ENCODE measurements at regions not wholly inside any gene's neighbourhood (a gene's known extent, or its start where the extent isn't known, plus 50 kb on each side); places are given as distances from the start of the nearest gene placed in this dataset.

DNA sequence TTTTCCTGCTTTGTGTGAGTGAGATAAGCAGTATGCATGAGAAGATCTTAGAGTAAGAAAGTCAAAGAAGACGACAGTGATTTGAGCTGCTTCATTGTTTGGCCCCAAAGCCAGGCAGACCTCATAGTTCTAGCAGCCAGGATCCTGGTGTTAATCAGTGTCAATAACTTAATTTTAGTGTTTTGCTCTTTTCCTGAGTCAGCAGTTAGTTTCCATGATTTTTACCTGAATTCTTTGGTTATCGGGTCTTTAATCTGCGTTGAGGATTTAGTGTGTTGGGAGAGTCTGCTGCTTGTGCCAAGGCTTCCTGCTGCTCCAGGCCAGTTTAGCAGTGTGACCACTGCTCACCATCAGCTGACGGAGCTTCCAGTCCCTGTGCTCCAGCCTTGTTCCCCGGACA lies 241.6 kb upstream of the SOX5 start:
- no peaks in the 10 kb centered on the region for H3K27me3 ChIP-seq
- no peaks in the 10 kb centered on the region for H4K20me1 ChIP-seq (ENCODE audit: low read depth)
- no peak overlapping the region for H3K4me3 ChIP-seq
- H3K27ac ChIP-seq, result no peak overlapping the region
- Mint-ChIP-seq H3K27me3 (ENCODE audit: insufficient read depth, low read depth) (peaks cover 2% of the 10 kb centered on the region), H3K36me3 (peaks cover 18% of the 10 kb centered on the region), H3K4me3 (no peak overlapping the region), H3K4me1 (no peaks in the 10 kb centered on the region), H3K9me3 (peaks cover 2% of the 10 kb centered on the region), H3K27ac (no peak overlapping the region)
- no peak overlapping the region for H3K4me2 ChIP-seq
- peak; percentile 3 for DNase-seq (ENCODE audit: low spot score)
- H3K79me2 ChIP-seq (ENCODE audit: low read depth), result no peaks in the 10 kb centered on the region
- H2AFZ ChIP-seq (replicated peaks), result no peak overlapping the region
- no peak overlapping the region for H3K9ac ChIP-seq
- H3F3A ChIP-seq (ENCODE audit: low read depth), result no peaks in the 10 kb centered on the region
- peaks cover 8% of the 10 kb centered on the region for H3K4me1 ChIP-seq
- no peaks in the 10 kb centered on the region for H3K36me3 ChIP-seq
- H3K9me3 ChIP-seq (ENCODE audit: low read depth), result no peaks in the 10 kb centered on the region
- TF ChIP-seq EZH2phosphoT487 (IDR thresholded peaks at IDR 0.05), result no peak
- no peak for TF ChIP-seq EZH2 (IDR thresholded peaks at IDR 0.05)
- TF ChIP-seq, protein P1, sequence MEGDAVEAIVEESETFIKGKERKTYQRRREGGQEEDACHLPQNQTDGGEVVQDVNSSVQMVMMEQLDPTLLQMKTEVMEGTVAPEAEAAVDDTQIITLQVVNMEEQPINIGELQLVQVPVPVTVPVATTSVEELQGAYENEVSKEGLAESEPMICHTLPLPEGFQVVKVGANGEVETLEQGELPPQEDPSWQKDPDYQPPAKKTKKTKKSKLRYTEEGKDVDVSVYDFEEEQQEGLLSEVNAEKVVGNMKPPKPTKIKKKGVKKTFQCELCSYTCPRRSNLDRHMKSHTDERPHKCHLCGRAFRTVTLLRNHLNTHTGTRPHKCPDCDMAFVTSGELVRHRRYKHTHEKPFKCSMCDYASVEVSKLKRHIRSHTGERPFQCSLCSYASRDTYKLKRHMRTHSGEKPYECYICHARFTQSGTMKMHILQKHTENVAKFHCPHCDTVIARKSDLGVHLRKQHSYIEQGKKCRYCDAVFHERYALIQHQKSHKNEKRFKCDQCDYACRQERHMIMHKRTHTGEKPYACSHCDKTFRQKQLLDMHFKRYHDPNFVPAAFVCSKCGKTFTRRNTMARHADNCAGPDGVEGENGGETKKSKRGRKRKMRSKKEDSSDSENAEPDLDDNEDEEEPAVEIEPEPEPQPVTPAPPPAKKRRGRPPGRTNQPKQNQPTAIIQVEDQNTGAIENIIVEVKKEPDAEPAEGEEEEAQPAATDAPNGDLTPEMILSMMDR (IDR thresholded peaks at IDR 0.05), result no peak

DNA sequence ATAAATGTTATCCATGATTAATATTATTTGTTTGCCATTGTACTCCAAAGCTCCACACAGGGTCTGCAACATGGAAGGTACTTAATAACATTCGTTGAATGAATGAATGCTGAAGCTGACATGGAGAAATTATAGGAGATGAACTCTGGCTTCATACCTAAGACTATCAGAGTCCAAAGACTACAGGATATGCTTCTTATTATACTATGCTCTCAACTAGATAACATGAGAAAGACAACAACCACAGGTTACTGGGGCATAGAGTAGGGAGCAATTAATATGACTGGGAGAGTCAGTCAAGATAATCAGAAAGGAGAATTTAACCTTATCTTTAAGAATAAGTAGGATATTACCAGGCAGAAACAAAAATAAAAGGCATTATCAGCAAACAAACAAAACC lies 236.3 kb upstream of the SOX5 start:
- Histone ChIP-seq H3K4me1 (peaks cover under 1% of the 10 kb centered on the region), H3K79me2 (ENCODE audit: low read depth) (no peaks in the 10 kb centered on the region), H3K36me3 (no peaks in the 10 kb centered on the region), H3K27me3 (no peaks in the 10 kb centered on the region), H3F3A (ENCODE audit: low read depth) (no peaks in the 10 kb centered on the region), H4K20me1 (ENCODE audit: low read depth) (no peaks in the 10 kb centered on the region), H3K9ac (no peak overlapping the region), H3K9me3 (ENCODE audit: low read depth) (no peaks in the 10 kb centered on the region), H2AFZ (replicated peaks) (no peak overlapping the region), H3K4me2 (no peak overlapping the region), H3K27ac (no peak overlapping the region), H3K4me3 (no peak overlapping the region)
- Mint-ChIP-seq H3K27ac (no peak overlapping the region), H3K4me3 (no peak overlapping the region), H3K9me3 (peaks cover 2% of the 10 kb centered on the region), H3K36me3 (peaks cover 17% of the 10 kb centered on the region), H3K27me3 (ENCODE audit: insufficient read depth, low read depth) (peaks cover 2% of the 10 kb centered on the region), H3K4me1 (no peaks in the 10 kb centered on the region)
- TF ChIP-seq EZH2phosphoT487 (IDR thresholded peaks at IDR 0.05) (no peak), EZH2 (IDR thresholded peaks at IDR 0.05) (no peak)
- DNase-seq (ENCODE audit: low spot score), result no peak

DNA sequence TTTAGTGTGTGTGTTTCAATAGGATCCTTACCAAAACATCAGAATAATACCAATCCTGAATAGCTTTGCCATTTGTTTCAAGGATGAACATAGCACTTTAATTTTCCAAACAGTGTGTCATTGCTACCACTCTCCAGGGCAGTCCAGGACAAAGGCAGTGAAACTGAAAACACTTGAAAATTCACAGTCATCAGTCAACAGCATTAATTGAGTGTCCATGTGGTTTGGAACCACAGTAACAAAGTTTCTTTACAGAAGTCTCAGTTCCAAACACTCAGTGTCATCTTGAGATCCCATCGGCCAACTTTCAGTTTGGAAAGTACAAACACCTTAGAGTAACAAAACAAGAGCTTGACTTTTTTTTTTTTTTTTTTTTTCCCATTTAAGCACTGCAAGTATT lies 228.4 kb upstream of the SOX5 start:
- Histone ChIP-seq H4K20me1 (ENCODE audit: low read depth) (no peaks in the 10 kb centered on the region), H3K79me2 (ENCODE audit: low read depth) (no peaks in the 10 kb centered on the region), H3K36me3 (no peaks in the 10 kb centered on the region), H3K4me1 (peaks cover under 1% of the 10 kb centered on the region), H3K4me2 (no peak overlapping the region), H2AFZ (replicated peaks) (no peak overlapping the region), H3F3A (ENCODE audit: low read depth) (no peaks in the 10 kb centered on the region), H3K27me3 (no peaks in the 10 kb centered on the region), H3K9me3 (ENCODE audit: low read depth) (no peaks in the 10 kb centered on the region), H3K4me3 (no peak overlapping the region), H3K9ac (no peak overlapping the region), H3K27ac (no peak overlapping the region)
- Mint-ChIP-seq H3K9me3 (no peaks in the 10 kb centered on the region), H3K27ac (no peak overlapping the region), H3K4me1 (peaks cover 6% of the 10 kb centered on the region), H3K36me3 (peaks cover 5% of the 10 kb centered on the region), H3K4me3 (no peak overlapping the region), H3K27me3 (ENCODE audit: insufficient read depth, low read depth) (no peaks in the 10 kb centered on the region)
- no peak for TF ChIP-seq EZH2 (IDR thresholded peaks at IDR 0.05)
- no peak for DNase-seq (ENCODE audit: low spot score)

DNA sequence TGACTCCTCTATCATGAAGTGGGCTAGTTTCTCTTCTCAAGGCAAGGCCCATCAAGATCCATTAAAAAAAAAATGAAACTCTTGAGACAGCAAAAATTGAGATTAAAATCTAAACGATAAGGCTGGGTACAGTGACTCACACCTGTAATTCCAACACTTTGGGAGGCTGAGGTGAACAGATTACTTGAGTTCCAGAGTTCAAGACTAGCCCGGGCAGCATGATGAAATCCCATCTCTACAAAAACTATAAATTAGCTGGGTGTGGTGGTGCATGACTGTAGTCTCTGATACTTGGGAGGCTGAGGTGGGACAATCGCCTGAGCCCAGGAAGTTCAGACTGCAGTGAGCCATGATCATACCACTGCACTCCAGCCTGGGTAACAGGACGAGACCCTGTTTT lies 226.5 kb upstream of the SOX5 start:
- H3K4me1 ChIP-seq, result peaks cover 6% of the 10 kb centered on the region
- H3K27ac Mint-ChIP-seq, result no peak overlapping the region

More for the DNA sequence above, 226.5 kb upstream of the SOX5 start:
- Histone ChIP-seq H3K4me3 (no peak overlapping the region), H3K9ac (no peak overlapping the region), H3K4me2 (no peak overlapping the region), H3K27me3 (no peaks in the 10 kb centered on the region), H2AFZ (replicated peaks) (no peak overlapping the region), H3K27ac (no peak overlapping the region), H4K20me1 (ENCODE audit: low read depth) (no peaks in the 10 kb centered on the region), H3K36me3 (no peaks in the 10 kb centered on the region), H3K9me3 (ENCODE audit: low read depth) (no peaks in the 10 kb centered on the region), H3F3A (ENCODE audit: low read depth) (no peaks in the 10 kb centered on the region), H3K79me2 (ENCODE audit: low read depth) (no peaks in the 10 kb centered on the region)
- TF ChIP-seq EZH2 (IDR thresholded peaks at IDR 0.05) (no peak), EZH2phosphoT487 (IDR thresholded peaks at IDR 0.05) (no peak)
- TF ChIP-seq, protein P1 (IDR thresholded peaks at IDR 0.05), result no peak
- no peak overlapping the region for H3K4me3 Mint-ChIP-seq
- peaks cover 8% of the 10 kb centered on the region for H3K36me3 Mint-ChIP-seq
- DNase-seq (ENCODE audit: low spot score), result no peak
- H3K9me3 Mint-ChIP-seq, result no peaks in the 10 kb centered on the region
- peaks cover 14% of the 10 kb centered on the region for H3K4me1 Mint-ChIP-seq
- H3K27me3 Mint-ChIP-seq (ENCODE audit: insufficient read depth, low read depth), result no peaks in the 10 kb centered on the region

All from neural progenitor cell (in vitro differentiated cells).